Esophagus muscularis mucosa (tissue), 3 donors: ENCODE measurements at regions not wholly inside any gene's neighbourhood (a gene's known extent, or its start where the extent isn't known, plus 50 kb on each side); places are given as distances from the start of the nearest gene placed in this dataset.

Experiments
- POLR2A ChIP-seq: fragments of 450-650 bp; IDR thresholded peaks from one replicate; pipeline ENCODE4 v1.6.1; 2017; ENCODE audit warnings: antibody characterized with exemption, moderate library complexity, mild to moderate bottlenecking, low read depth
- POLR2AphosphoS5 ChIP-seq, 2 donors: sonication (generic); formaldehyde crosslinking; IDR thresholded peaks; one replicate each; pipeline ENCODE4 v1.6.1; 2017; ENCODE audit warnings: antibody characterized with exemption in 2 of 2
- TF ChIP-seq, protein P1 (sequence below), 3 experiments: fragments of 200-600 bp in 2 of 3; fragments of 450-650 bp in 1 of 3; sonication (generic) in 2 of 3; IDR thresholded peaks; one replicate each; pipeline ENCODE4 v1.5.1; 2017 to 2019; ENCODE audit warnings: antibody characterized with exemption in 3 of 3, mild to moderate bottlenecking in 2 of 3, moderate library complexity in 1 of 3

DNA sequence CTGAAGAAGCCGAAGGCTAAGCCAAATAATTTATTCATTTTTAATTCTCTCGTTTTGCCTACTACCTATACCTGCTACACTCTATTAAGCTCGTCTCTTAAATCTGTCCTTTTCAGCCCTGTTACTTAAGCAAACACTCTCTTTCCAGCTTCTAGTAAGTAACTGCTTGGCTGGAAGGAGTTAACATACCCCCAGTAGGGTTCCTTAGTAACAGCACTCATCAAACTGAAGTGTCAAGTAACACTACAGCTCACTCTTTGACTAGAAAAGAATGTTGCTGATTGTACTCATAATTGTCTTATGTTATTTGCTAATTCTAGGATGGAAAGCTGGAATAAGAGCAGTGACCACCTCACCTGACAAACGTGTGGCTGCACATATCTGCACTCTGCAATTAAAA is 120.0 kb upstream of the SCN7A start:
- TF ChIP-seq POLR2AphosphoS5 (IDR thresholded peaks at IDR 0.05) (no peak), POLR2A (no peak)
- TF ChIP-seq, protein P1, sequence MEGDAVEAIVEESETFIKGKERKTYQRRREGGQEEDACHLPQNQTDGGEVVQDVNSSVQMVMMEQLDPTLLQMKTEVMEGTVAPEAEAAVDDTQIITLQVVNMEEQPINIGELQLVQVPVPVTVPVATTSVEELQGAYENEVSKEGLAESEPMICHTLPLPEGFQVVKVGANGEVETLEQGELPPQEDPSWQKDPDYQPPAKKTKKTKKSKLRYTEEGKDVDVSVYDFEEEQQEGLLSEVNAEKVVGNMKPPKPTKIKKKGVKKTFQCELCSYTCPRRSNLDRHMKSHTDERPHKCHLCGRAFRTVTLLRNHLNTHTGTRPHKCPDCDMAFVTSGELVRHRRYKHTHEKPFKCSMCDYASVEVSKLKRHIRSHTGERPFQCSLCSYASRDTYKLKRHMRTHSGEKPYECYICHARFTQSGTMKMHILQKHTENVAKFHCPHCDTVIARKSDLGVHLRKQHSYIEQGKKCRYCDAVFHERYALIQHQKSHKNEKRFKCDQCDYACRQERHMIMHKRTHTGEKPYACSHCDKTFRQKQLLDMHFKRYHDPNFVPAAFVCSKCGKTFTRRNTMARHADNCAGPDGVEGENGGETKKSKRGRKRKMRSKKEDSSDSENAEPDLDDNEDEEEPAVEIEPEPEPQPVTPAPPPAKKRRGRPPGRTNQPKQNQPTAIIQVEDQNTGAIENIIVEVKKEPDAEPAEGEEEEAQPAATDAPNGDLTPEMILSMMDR (IDR thresholded peaks at IDR 0.05): no peak
